GM18868 (cell line): ENCODE measurements at regions not wholly inside any gene's neighbourhood (a gene's known extent, or its start where the extent isn't known, plus 50 kb on each side); places are given as distances from the start of the nearest gene placed in this dataset.

Experiments
- ATAC-seq: cut with Tn5 transposase; IDR thresholded peaks from one replicate; pipeline ENCODE4 v1.9.1; 2021; ENCODE audit warnings: mild to moderate bottlenecking, moderate library complexity; ENCODE audit not compliant: unreplicated experiment

- no peak for ATAC-seq
These were observed 174.2 kb downstream of the KIF2B start for GRCh38 chr17:53996890-53997289.

- ATAC-seq = no peak
These were observed 185.1 kb downstream of the KIF2B start for GRCh38 chr17:54007855-54008254.

GRCh38 chr17:54009502-54009901 is 186.8 kb downstream of the KIF2B start:
- no peak for ATAC-seq

DNA sequence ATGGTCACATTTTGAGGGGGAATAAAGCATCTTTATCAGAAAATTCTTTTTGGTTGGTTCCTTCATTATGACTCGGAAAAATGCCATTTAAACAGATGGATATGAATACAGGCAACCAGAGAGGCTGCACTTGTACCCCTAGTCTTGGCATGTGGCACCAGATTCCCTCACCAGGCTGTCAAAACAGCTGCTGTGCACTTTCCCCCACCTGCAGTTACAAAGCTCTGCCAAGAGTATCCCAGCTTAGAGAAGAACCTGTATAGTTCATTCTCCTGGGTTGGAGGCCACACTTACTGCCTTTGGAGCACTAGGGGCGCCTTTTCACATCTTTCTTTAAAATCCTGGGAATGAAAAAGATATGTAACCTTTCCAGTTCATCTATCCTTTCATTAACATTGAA is 190.3 kb downstream of the KIF2B start:
- ATAC-seq = no peak

- ATAC-seq = no peak
These were observed 193.0 kb downstream of the KIF2B start for GRCh38 chr17:54015734-54016133.

GRCh38 chr17:54021418-54021817 is 198.7 kb downstream of the KIF2B start:
- ATAC-seq = no peak

DNA sequence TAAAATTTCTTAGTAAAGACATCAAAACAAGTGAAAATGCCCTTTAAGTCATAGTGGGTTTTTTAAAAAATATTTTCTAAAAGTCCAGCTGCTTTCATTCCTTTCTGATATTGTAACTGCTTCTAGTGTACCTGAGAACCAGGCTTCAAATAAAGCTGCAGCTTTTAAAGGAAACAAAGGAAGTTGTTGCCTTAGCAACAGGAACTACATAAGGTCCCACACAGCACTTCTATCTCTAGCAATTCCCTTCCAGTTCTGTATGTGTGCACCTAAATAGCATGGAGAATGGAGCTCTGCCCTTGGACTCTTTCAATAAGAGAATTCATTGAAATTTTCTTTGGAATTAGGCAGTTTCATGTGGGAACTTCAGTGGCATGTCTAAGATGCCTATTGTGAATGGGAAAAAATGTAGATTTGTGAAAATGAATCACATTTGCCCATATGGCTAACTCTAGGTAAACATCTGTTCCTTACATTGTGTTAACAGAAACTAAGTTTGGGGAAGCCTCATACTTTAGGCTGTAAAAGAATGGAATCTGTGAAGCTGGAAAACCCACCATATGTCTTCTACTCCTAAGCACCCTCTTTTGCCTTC is 206.4 kb downstream of the KIF2B start:
- ATAC-seq = no peak

GRCh38 chr17:54029986-54030385 is 207.3 kb downstream of the KIF2B start:
- no peak for ATAC-seq

DNA sequence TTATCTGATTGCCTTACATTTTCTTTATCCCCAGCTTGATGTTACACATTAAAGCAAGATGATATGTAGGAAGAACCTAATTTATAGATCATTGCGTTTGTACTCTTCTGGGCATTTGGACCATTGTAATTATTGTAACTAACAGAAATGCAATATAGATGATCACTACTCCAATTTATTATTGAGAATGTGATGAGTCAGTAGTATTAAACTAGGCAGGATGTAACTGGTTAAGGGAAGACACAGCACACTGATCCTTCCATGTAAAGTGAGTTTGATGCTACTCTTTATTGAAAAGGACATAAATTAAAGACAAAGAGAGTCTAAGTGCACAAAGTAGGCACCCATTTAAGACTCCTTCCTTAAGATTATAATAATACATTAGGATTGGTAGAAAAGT is 223.8 kb downstream of the KIF2B start:
- no peak for ATAC-seq

DNA sequence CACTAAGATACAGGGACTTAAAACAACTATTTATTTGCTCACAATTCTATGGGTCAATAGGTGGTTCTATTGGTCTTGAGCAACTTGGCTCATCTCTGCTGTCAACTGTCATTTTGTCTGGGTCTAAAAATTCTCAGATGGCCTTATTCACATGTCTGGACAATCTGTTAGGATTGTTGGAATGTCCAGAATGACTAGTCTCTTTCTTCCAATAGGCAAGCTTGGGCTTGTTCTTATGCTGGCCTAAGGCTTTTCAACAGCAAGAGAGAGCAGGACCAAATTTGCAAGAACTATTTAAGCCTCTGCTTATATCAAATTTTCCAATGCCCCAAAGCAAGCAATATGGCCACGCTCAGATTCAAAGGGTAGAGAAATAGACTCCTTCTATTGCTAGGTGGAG is 240.9 kb downstream of the KIF2B start:
- no peak for ATAC-seq

DNA sequence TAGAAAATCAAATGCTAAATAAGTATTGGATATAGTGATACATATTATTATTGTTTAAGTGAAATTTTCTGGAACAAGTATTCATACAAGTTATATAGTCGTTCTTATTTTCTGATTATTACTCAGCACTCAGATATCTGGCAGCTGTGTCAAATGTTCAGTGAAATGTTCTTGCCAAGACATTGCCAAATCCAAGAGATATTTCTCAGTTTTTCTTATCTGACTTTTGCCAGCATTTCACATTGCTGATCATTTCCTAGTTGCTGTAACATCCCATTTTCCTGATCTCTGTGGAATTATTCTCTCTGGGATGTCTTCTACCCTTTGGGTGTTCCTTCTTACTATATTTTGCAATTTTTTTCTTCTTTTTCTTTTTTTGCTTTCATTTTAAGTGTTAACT is 262.3 kb downstream of the KIF2B start:
- no peak for ATAC-seq

DNA sequence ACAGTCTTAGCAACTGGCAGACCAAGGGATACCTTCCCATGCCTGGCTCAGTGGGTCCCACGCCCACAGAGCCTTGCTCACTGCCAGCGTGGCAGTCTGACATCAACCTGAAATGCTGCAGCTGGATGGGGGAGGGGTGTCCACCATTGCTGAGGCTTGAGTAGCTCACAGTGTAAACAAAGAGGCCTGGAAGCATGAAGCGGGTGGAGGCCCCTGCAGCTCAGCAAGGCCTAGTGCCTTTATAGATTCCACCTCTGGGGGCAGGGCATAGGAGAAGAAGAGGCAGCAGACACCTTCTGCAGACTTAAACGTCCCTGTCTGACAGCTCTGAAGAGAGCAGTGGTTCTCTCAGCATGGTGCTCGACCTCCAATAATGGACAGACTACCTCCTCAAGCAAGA is 263.2 kb downstream of the KIF2B start:
- no peak for ATAC-seq

DNA sequence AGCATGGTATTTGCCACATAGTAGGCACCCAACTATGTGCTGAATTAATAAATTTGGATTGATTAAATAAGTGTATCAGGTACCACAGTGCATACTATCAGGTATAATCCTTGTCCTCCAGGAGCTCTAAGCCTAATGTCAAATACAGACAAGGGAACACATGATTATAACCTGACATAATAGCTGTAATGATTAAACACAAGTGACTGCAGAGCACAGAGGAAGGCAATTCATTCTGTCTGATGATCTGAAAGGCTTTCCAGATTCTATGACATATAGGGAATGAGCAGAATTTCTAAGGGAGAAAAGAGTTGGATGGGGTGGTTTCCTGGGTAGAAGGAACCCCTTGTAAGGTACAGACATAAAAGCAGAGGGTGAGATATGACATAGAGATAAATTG is 273.5 kb downstream of the KIF2B start:
- ATAC-seq = no peak

DNA sequence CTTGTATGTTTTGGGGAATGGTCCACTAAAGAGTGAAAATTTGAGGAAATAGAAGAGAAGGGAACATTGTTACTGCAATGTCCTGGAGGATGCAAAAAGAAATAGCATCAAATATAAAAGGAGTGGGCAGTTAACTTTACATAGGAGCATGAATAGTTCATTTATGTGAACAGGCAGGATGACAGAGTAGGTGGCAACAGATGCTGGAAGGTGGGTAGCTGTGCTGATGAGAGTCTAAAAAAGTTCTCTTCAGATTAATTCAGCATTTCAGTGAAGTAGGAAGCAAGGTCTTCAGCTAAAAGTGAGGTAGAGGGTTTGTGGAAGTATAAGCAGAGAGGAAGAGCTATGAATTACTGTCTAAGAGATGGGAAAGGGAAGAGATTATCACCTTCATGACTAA is 276.5 kb downstream of the KIF2B start:
- no peak for ATAC-seq

GRCh38 chr17:54102246-54102645 is 279.5 kb downstream of the KIF2B start:
- no peak for ATAC-seq

DNA sequence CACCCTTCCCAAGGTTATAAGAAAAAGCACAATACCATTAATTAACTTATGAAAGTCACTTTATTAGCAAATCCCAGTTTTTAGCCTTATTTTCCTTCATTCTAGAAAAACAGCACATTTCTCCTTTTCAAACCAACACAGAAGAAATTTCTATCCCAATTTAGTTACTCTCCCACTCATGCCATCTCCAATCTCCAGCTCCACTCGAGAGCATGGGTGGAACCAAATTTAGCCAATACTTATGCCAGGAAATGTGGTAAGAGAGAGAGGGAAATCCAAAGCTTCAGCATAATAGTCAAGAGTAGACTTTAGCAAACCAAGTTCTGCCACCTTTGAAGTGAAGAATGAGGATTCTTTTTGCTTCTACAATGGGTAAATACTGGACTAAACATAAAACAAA is 288.8 kb downstream of the KIF2B start:
- ATAC-seq = no peak

DNA sequence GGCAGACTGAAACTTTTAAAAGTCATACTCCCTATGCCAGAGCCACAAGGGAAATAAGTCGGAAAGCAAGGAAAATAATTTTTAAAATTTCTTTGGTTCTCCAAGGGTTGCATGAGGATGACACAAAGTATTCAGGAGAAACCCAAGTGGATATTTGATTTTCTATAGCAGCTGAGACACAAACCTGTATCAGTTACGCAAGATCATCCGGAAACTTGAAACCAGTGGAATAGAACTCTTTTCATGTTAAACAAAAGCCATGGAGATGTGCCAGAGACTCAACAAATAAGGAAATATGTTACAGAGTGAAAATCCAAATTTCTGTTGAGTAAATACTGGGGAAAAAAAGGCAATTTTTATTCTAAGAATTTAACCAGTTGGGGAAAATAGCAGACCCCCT is 294.7 kb downstream of the KIF2B start:
- ATAC-seq = no peak

GRCh38 chr17:54124456-54124855 is 301.7 kb downstream of the KIF2B start:
- ATAC-seq = no peak

GRCh38 chr17:54153423-54153822 is 330.7 kb downstream of the KIF2B start:
- no peak for ATAC-seq

GRCh38 chr17:54157542-54157941 is 334.8 kb downstream of the KIF2B start:
- ATAC-seq = no peak

DNA sequence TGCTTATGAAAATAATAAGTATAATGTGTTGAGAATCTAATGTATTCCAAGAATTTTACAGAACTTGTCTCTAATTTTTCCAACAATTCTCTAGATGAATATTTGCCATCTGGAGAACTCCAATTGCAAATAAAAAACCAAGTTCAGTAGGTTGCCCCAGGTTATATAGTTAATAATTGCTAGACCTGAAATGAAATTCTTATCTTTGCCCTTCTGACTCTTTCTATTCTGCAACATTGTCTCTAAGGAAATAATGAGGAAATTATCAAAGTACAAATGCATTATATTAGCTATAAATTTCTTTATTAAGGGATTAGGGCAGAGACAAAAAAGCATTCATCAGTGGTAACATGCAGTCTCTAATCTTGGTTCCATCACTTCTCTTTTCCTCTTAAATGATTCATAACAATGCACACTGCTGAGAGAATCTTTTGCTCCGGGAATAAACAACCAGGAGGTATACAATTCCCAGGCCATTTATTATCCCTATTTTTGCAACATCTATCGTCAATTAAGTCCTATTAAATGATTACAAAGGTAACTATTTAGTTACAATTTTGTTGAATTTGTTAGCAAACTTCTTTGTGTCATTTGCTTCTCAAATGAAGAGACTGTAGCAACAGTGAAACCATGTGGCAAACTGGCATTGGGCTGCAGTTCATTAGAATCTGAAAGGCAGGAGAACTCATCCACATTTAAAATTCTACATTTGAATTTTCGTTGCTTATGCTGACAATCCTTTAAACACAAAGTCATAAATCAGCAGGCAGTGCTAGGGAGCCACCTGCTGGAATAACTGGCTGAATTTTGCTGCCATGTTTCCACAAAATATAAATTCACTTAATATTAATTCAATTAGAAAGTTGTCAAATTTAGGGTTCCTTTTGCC is 349.6 kb downstream of the KIF2B start:
- ATAC-seq = no peak

- ATAC-seq = no peak
These were observed 350.2 kb downstream of the KIF2B start for GRCh38 chr17:54172985-54173316.
